CD14-positive monocyte (primary cell): ENCODE measurements at regions not wholly inside any gene's neighbourhood (a gene's known extent, or its start where the extent isn't known, plus 50 kb on each side); places are given as distances from the start of the nearest gene placed in this dataset.

Experiments
- DNase-seq, 3 donors: peaks; one replicate each; pipeline ENCODE4 v3.0.0-alpha.2; 2011 to 2022
- H2AFZ ChIP-seq: 2 replicates; pipeline ENCODE4 v1.6.0; 2012; ENCODE audit warnings: mild to moderate bottlenecking, low read depth, low read length, inconsistent platforms; ENCODE audit not compliant: insufficient read depth, poor library complexity, severe bottlenecking
- H3K27ac ChIP-seq, 2 donors: 1 replicate in 1 of 2; 2 replicates in 1 of 2; pipeline ENCODE4 v1.5.1; 2012 to 2013; ENCODE audit warnings: low read length in 2 of 2, control low read depth in 1 of 2, inconsistent platforms in 1 of 2, low read depth in 1 of 2, mild to moderate bottlenecking in 1 of 2
- H3K27me3 ChIP-seq, 2 donors: one replicate each; pipeline versions ENCODE4 v1.6.0 to v1.6.1; 2011 to 2013; ENCODE audit warnings: low read length in 2 of 2; ENCODE audit not compliant: control insufficient read depth in 2 of 2, insufficient read depth in 2 of 2
- H3K36me3 ChIP-seq, 2 donors: replicated peaks in 1 of 2; 1 replicate in 1 of 2; 2 replicates in 1 of 2; pipeline versions ENCODE4 v1.5.1 to v1.6.1; 2012 to 2013; ENCODE audit warnings: low read length in 2 of 2, control low read depth in 1 of 2, inconsistent platforms in 1 of 2, mild to moderate bottlenecking in 1 of 2; ENCODE audit not compliant: insufficient read depth in 2 of 2, control insufficient read depth in 1 of 2
- H3K4me1 ChIP-seq, 2 donors: 1 replicate in 1 of 2; 2 replicates in 1 of 2; pipeline versions ENCODE4 v1.5.1 to v1.6.1; 2012 to 2013; ENCODE audit warnings: low read length in 2 of 2, control low read depth in 1 of 2, inconsistent platforms in 1 of 2, mild to moderate bottlenecking in 1 of 2, moderate library complexity in 1 of 2; ENCODE audit not compliant: insufficient read depth in 2 of 2, control insufficient read depth in 1 of 2
- H3K4me2 ChIP-seq: replicated peaks from 2 replicates; pipeline ENCODE3; 2012; ENCODE audit warnings: low read length, moderate library complexity, mild to moderate bottlenecking; ENCODE audit not compliant: poor library complexity, severe bottlenecking; ENCODE audit errors: extremely low read depth
- H3K4me3 ChIP-seq, 3 experiments: fragments of 200-600 bp in 1 of 3; sonication (generic) in 1 of 3; replicated peaks in 1 of 3; 1 replicate in 2 of 3; 2 replicates in 1 of 3; pipeline ENCODE4 v1.5.1; 2011 to 2013; ENCODE audit warnings: low read length in 3 of 3, mild to moderate bottlenecking in 3 of 3, control low read depth in 2 of 3, low read depth in 2 of 3, inconsistent platforms in 1 of 3, moderate library complexity in 1 of 3
- H3K79me2 ChIP-seq: 2 replicates; pipeline ENCODE4 v1.6.0; 2012; ENCODE audit warnings: mild to moderate bottlenecking, control low read depth, inconsistent platforms, low read length, moderate library complexity; ENCODE audit not compliant: insufficient read depth
- H3K9ac ChIP-seq: 2 replicates; pipeline ENCODE4 v1.6.0; 2017; ENCODE audit warnings: low read length, mild to moderate bottlenecking; ENCODE audit not compliant: insufficient read depth, poor library complexity, severe bottlenecking
- H3K9me3 ChIP-seq, 2 donors: replicated peaks in 1 of 2; 1 replicate in 1 of 2; 2 replicates in 1 of 2; pipeline versions ENCODE4 v1.5.1 to v1.6.1; 2012 to 2013; ENCODE audit warnings: low read length in 2 of 2, control low read depth in 1 of 2; ENCODE audit not compliant: control insufficient read depth in 1 of 2, insufficient read depth in 1 of 2
- H4K20me1 ChIP-seq: 2 replicates; pipeline ENCODE4 v1.6.0; 2012; ENCODE audit warnings: mild to moderate bottlenecking, low read length, control low read depth, moderate library complexity; ENCODE audit not compliant: insufficient read depth
- H3K27ac Mint-ChIP-seq, 7 donors: one replicate each; pipeline ENCODE4 v1.8.0; 2020; ENCODE audit warnings: mild to moderate bottlenecking in 7 of 7, mixed read lengths in 7 of 7, moderate library complexity in 6 of 7, inconsistent platforms in 2 of 7
- H3K27me3 Mint-ChIP-seq, 3 donors: one replicate each; pipeline ENCODE4 v1.8.0; 2021 to 2022; ENCODE audit warnings: low read depth in 3 of 3, mild to moderate bottlenecking in 3 of 3, mixed read lengths in 3 of 3, moderate library complexity in 3 of 3, inconsistent platforms in 1 of 3
- H3K36me3 Mint-ChIP-seq, 2 donors: one replicate each; pipeline ENCODE4 v1.8.0; 2020; ENCODE audit warnings: mixed read lengths in 2 of 2, inconsistent platforms in 1 of 2, mild to moderate bottlenecking in 1 of 2
- H3K4me1 Mint-ChIP-seq: one replicate; pipeline ENCODE4 v1.8.0; 2020; ENCODE audit warnings: mild to moderate bottlenecking, mixed read lengths
- H3K4me3 Mint-ChIP-seq, 2 donors: one replicate each; pipeline ENCODE4 v1.8.0; 2020; ENCODE audit warnings: mild to moderate bottlenecking in 2 of 2, mixed read lengths in 2 of 2, moderate library complexity in 1 of 2
- H3K9me3 Mint-ChIP-seq, 7 donors: one replicate each; pipeline ENCODE4 v1.8.0; 2020 to 2022; ENCODE audit warnings: mixed read lengths in 7 of 7, mild to moderate bottlenecking in 6 of 7, moderate library complexity in 6 of 7, inconsistent platforms in 2 of 7
- CTCF ChIP-seq: fragments of 200-600 bp; IDR thresholded peaks from one replicate; pipeline ENCODE4 v1.8.0; 2022; ENCODE audit warnings: antibody characterized with exemption, mild to moderate bottlenecking
- WGBS: methylation state at CpG from one replicate; pipeline ENCODE4 v1.1.5; 2013; ENCODE audit warnings: missing lambda C conversion rate; ENCODE audit not compliant: insufficient coverage; 5-methylcytosine and 5-hydroxymethylcytosine counted together
- intact Hi-C, 2 donors: fragments of 100-400 bp; cut with micrococcal nuclease; formaldehyde crosslinking; loops; one replicate each; pipeline versions ENCODE4 v1.15.0 to v1.15.1; 2023

DNA sequence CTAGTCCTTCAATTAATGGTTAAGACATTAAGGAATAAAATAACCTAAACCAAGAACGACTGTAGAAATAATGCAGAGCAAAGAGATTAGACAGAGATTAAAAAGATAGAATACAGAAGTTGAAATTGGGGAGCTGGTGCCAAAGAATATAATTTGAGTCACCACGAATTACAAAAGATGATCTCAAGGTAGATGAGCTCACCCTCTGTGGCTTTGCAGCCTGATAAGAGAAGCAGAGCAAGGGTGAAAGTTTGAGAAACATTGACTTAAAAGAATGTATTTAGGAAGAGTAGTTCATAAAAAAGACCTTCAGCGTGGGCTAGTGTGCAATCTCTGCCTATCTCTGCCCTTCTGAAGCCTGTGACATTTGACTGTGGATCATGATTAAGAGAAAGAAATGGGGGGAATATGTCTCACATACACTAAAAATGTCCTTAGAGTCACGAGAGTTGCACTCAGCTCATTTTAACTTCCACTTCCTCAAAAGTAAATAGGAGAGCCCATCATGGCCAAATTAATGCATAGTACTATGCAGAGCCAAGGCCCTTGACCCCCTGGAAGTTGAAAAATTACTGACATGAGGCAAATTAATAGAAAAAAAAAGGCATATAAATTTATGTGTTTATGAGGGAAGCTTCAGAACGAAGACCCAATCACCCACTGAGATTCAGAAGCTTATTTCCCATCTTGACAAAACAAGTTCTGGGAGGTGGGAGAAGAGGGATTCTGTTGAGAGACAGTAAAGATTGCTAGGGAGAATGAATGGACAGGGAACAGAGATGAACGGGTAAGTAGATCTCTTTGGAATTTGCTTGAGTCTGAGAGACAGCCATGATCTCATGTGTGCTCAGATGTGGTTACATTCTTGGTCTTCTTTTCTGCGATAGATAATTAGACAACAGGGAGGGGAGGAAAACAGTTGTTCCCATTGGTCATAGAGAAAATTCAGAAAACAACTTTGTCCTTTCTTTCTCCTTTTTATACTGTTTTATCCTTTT is 395.4 kb upstream of the LRRC7 start:
- 87% methylated on average over 2 of the region's 7 CpGs for WGBS
- H3K4me3 Mint-ChIP-seq: no peak overlapping the region
- no peak overlapping the region for H3K4me2 ChIP-seq

GRCh38 chr1:69175053-69175452 is 392.7 kb upstream of the LRRC7 start:
- no peak overlapping the region for H3K4me2 ChIP-seq
- Mint-ChIP-seq H3K36me3 (no peaks in the 10 kb centered on the region), H3K4me1 (no peaks in the 10 kb centered on the region), H3K27ac (no peak overlapping the region), H3K9me3 (peaks cover 0 to 10% (median 6%) of the 10 kb centered on the region in 7 donors), H3K27me3 (no peaks in the 10 kb centered on the region), H3K4me3 (no peak overlapping the region)
- H3K36me3 ChIP-seq: no peaks in the 10 kb centered on the region
- H3K9me3 ChIP-seq: peaks cover 5% of the 10 kb centered on the region in 2 donors
- DNase-seq: no peak
- H3K9ac ChIP-seq: no peak overlapping the region
- no peaks in the 10 kb centered on the region for H3K79me2 ChIP-seq
- H4K20me1 ChIP-seq: no peaks in the 10 kb centered on the region
- no peak overlapping the region for H3K27ac ChIP-seq
- no peak overlapping the region for H2AFZ ChIP-seq
- H3K4me3 ChIP-seq: no peak overlapping the region
- intact Hi-C loops: no loop called here
- TF ChIP-seq CTCF: no peak
- no peaks in the 10 kb centered on the region for H3K27me3 ChIP-seq
- H3K4me1 ChIP-seq: no peaks in the 10 kb centered on the region

More for the DNA sequence above, 395.4 kb upstream of the LRRC7 start:
- H3K4me1 ChIP-seq: no peaks in the 10 kb centered on the region
- H3K79me2 ChIP-seq: no peaks in the 10 kb centered on the region
- Mint-ChIP-seq H3K27ac (no peak overlapping the region), H3K27me3 (no peaks in the 10 kb centered on the region), H3K4me1 (no peaks in the 10 kb centered on the region), H3K9me3 (peaks cover 3 to 16% (median 7%) of the 10 kb centered on the region in 7 donors), H3K36me3 (no peaks in the 10 kb centered on the region)
- H3K9ac ChIP-seq: no peak overlapping the region
- no peak overlapping the region for H3K27ac ChIP-seq
- no peak for DNase-seq
- H3K9me3 ChIP-seq: peaks cover 7 to 8% of the 10 kb centered on the region in 2 donors
- H2AFZ ChIP-seq: no peak overlapping the region
- no peaks in the 10 kb centered on the region for H3K27me3 ChIP-seq
- intact Hi-C loops: no loop called here
- no peak for TF ChIP-seq CTCF
- no peaks in the 10 kb centered on the region for H4K20me1 ChIP-seq
- H3K36me3 ChIP-seq: no peaks in the 10 kb centered on the region
- H3K4me3 ChIP-seq: no peak overlapping the region
